MM.1S (cell line): ENCODE measurements at regions not wholly inside any gene's neighbourhood (a gene's known extent, or its start where the extent isn't known, plus 50 kb on each side); places are given as distances from the start of the nearest gene placed in this dataset.

Experiments used
- DNase-seq: peaks from one replicate; pipeline ENCODE4 v3.0.0-alpha.2; 2015
- H2AFZ ChIP-seq: fragments of 300-600 bp; sonication (generic); 2 replicates; pipeline ENCODE4 v1.6.0; 2016; ENCODE audit warnings: antibody characterized with exemption, low read length
- H3F3A ChIP-seq: fragments of 300-600 bp; sonication (generic); 2 replicates; pipeline ENCODE4 v1.6.1; 2016; ENCODE audit warnings: mild to moderate bottlenecking, antibody characterized with exemption, low read length, moderate library complexity, mixed read lengths; ENCODE audit not compliant: insufficient read depth
- H3K27ac ChIP-seq: fragments of 300-600 bp; sonication (generic); 2 replicates; pipeline ENCODE4 v1.5.1; 2016; ENCODE audit warnings: mild to moderate bottlenecking, low read length
- H3K27me3 ChIP-seq: fragments of 300-600 bp; sonication (generic); replicated peaks from 2 replicates; pipeline ENCODE4 v1.6.0; 2016; ENCODE audit warnings: low read length; ENCODE audit not compliant: insufficient read depth
- H3K36me3 ChIP-seq: fragments of 300-600 bp; sonication (generic); replicated peaks from 2 replicates; pipeline ENCODE4 v1.6.1; 2016; ENCODE audit warnings: mild to moderate bottlenecking, low read length, mixed read lengths; ENCODE audit not compliant: insufficient read depth
- H3K4me1 ChIP-seq: fragments of 300-600 bp; sonication (generic); 2 replicates; pipeline ENCODE4 v1.6.1; 2016; ENCODE audit warnings: low read length, mixed read lengths
- H3K4me2 ChIP-seq: fragments of 300-600 bp; sonication (generic); 2 replicates; pipeline ENCODE4 v1.6.0; 2016; ENCODE audit warnings: low read depth, low read length
- H3K4me3 ChIP-seq: fragments of 300-600 bp; sonication (generic); 2 replicates; pipeline ENCODE4 v1.5.1; 2016; ENCODE audit warnings: low read length, mixed read lengths
- H3K79me2 ChIP-seq: fragments of 300-600 bp; sonication (generic); 2 replicates; pipeline ENCODE4 v1.6.1; 2016; ENCODE audit warnings: mixed run types, low read length, mixed read lengths
- H3K9ac ChIP-seq: fragments of 300-600 bp; sonication (generic); 2 replicates; pipeline ENCODE4 v1.6.1; 2016; ENCODE audit warnings: low read length, mixed read lengths
- H3K9me2 ChIP-seq: fragments of 300-600 bp; sonication (generic); replicated peaks from 2 replicates; pipeline ENCODE4 v1.6.1; 2016; ENCODE audit warnings: mild to moderate bottlenecking, low read length, mixed read lengths; ENCODE audit not compliant: insufficient read depth
- H3K9me3 ChIP-seq: fragments of 300-600 bp; sonication (generic); replicated peaks from 2 replicates; pipeline ENCODE4 v1.6.1; 2016; ENCODE audit warnings: mild to moderate bottlenecking, low read length, mixed read lengths; ENCODE audit not compliant: insufficient read depth
- H4K20me1 ChIP-seq: fragments of 300-600 bp; sonication (generic); 2 replicates; pipeline ENCODE4 v1.6.1; 2016; ENCODE audit warnings: mild to moderate bottlenecking, low read length, moderate library complexity, mixed read lengths; ENCODE audit not compliant: insufficient read depth
- EZH2 ChIP-seq: fragments of 300-600 bp; sonication (generic); optimal IDR thresholded peaks from 2 replicates; pipeline ENCODE3; 2017; ENCODE audit warnings: low read depth, mild to moderate bottlenecking, antibody characterized with exemption, low read length, mixed read lengths
- EZH2phosphoT487 ChIP-seq: fragments of 300-600 bp; sonication (generic); IDR thresholded peaks from 2 replicates; pipeline ENCODE4 v1.6.1; 2018; ENCODE audit warnings: antibody characterized with exemption, low read length
- TF ChIP-seq, protein P1 (sequence below): fragments of 300-600 bp; sonication (generic); IDR thresholded peaks from 2 replicates; pipeline ENCODE4 v1.5.1; 2016; ENCODE audit warnings: antibody characterized with exemption, low read length, mixed read lengths

DNA sequence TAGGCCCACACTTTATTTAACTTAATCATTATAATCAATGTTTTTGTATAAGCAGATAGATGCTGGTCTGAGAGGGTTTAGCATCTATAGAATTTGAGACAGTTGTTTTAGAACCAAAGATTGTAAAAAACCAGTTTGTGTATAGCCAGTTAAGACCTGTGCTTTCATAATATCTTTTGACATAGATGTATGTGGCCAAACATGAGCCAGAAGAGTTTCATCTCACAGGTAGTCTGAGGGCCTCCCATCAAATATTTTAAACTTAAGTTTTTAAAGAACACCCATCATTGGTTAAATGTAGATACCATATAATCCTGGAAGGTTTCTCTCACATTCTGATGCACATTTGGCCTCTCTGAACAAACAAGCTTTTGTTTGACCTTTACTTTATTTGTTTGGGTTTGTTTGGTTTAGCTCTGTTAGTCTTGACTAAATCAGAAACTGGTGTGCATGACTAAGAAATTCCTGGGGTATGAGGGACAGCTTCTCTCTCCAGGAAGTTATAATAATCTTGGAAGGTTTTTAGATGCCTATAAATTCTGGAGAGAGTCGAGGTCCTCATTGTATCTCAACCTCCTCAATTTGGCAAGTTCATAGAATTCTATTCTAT, 58.0 kb upstream of the TMEM200A start:
- DNase-seq = no peak
- Histone ChIP-seq H3K27ac (no peak overlapping the region), H3K4me2 (no peak overlapping the region), H2AFZ (no peak overlapping the region), H3K4me3 (no peak overlapping the region), H3K4me1 (peaks cover 13% of the 10 kb centered on the region), H3K9me3 (no peaks in the 10 kb centered on the region), H3K9me2 (no peaks in the 10 kb centered on the region), H3K36me3 (no peaks in the 10 kb centered on the region), H3K27me3 (no peaks in the 10 kb centered on the region), H3K79me2 (no peaks in the 10 kb centered on the region), H3F3A (peaks cover 4% of the 10 kb centered on the region), H4K20me1 (no peaks in the 10 kb centered on the region), H3K9ac (no peak overlapping the region)
- TF ChIP-seq, protein P1, sequence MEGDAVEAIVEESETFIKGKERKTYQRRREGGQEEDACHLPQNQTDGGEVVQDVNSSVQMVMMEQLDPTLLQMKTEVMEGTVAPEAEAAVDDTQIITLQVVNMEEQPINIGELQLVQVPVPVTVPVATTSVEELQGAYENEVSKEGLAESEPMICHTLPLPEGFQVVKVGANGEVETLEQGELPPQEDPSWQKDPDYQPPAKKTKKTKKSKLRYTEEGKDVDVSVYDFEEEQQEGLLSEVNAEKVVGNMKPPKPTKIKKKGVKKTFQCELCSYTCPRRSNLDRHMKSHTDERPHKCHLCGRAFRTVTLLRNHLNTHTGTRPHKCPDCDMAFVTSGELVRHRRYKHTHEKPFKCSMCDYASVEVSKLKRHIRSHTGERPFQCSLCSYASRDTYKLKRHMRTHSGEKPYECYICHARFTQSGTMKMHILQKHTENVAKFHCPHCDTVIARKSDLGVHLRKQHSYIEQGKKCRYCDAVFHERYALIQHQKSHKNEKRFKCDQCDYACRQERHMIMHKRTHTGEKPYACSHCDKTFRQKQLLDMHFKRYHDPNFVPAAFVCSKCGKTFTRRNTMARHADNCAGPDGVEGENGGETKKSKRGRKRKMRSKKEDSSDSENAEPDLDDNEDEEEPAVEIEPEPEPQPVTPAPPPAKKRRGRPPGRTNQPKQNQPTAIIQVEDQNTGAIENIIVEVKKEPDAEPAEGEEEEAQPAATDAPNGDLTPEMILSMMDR = no peak
- no peak for TF ChIP-seq EZH2
- TF ChIP-seq EZH2phosphoT487 = no peak

DNA sequence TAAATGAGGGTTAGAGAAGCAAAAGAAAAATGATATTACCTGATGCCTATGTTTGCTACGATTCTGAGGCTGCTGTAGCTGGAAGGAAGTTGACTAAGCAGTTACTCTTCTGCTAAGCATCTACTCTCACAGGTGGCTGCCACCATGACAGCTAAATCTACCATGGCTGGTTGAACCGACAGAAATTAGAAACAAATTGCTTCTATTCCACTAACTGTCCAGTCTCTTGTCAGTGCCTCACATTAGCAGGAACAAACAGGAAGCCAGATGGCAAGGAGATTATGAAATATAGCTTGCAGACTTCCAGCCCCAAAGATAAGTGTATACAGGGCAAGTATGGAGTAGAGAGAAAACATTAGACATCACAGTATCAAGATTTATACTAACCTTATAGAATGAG, 59.4 kb upstream of the TMEM200A start:
- H2AFZ ChIP-seq = 0 out of 2 replicates have a peak overlapping the region, but pooled peaks have one; percentile 61
- peak; percentile 65 for DNase-seq

DNA sequence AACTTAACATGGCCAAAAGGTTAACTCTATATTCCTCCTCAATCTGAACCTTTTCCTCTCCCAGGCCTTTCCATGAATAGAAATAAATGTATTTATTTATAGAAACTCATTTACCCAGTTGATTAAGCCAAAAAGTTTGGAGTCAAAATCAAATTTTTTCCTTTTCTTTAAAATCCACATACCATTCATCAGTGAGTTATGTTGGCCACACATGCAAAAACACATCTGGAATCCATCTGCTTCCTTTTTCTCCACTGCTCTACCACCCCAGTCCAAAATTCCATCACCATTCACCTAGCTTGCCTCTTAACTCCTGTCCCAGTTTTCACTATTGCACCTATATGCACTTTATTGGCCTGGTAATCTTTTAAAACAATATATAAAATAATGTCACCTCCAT, 62.4 kb upstream of the TMEM200A start:
- Histone ChIP-seq H3K9me3 (no peaks in the 10 kb centered on the region), H3K4me1 (peaks cover 8% of the 10 kb centered on the region), H4K20me1 (no peaks in the 10 kb centered on the region)

More for the DNA sequence above, 59.4 kb upstream of the TMEM200A start:
- TF ChIP-seq, protein P1 = no peak
- no peak for TF ChIP-seq EZH2
- no peak for TF ChIP-seq EZH2phosphoT487
- Histone ChIP-seq H3F3A (peaks cover 4% of the 10 kb centered on the region), H3K36me3 (no peaks in the 10 kb centered on the region), H3K4me3 (no peak overlapping the region), H3K27ac (peak overlapping the region; percentile 46; the same call in 1 of the 2 replicates), H3K27me3 (no peaks in the 10 kb centered on the region), H3K9me2 (no peaks in the 10 kb centered on the region), H3K9ac (no peak overlapping the region; the same call in 1 of the 2 replicates), H3K9me3 (no peaks in the 10 kb centered on the region), H4K20me1 (no peaks in the 10 kb centered on the region), H3K4me2 (peak overlapping the region; percentile 51), H3K4me1 (peaks cover 13% of the 10 kb centered on the region), H3K79me2 (no peaks in the 10 kb centered on the region)

More for the DNA sequence above, 62.4 kb upstream of the TMEM200A start:
- H3K9ac ChIP-seq = no peak overlapping the region
- no peak overlapping the region for H3K4me3 ChIP-seq
- no peaks in the 10 kb centered on the region for H3K27me3 ChIP-seq
- H3K9me2 ChIP-seq = no peaks in the 10 kb centered on the region
- TF ChIP-seq, protein P1 = no peak
- TF ChIP-seq EZH2phosphoT487 (no peak), EZH2 (no peak)
- no peak for DNase-seq
- no peak overlapping the region for H3K27ac ChIP-seq
- no peaks in the 10 kb centered on the region for H3K79me2 ChIP-seq
- H3K36me3 ChIP-seq = no peaks in the 10 kb centered on the region
- no peak overlapping the region for H3K4me2 ChIP-seq
- peaks cover 4% of the 10 kb centered on the region for H3F3A ChIP-seq
- no peak overlapping the region for H2AFZ ChIP-seq
